ENCODE measurements at regions not wholly inside any gene's neighbourhood (a gene's known extent, or its start where the extent isn't known, plus 50 kb on each side); places are given as distances from the start of the nearest gene placed in this dataset.

DNA sequence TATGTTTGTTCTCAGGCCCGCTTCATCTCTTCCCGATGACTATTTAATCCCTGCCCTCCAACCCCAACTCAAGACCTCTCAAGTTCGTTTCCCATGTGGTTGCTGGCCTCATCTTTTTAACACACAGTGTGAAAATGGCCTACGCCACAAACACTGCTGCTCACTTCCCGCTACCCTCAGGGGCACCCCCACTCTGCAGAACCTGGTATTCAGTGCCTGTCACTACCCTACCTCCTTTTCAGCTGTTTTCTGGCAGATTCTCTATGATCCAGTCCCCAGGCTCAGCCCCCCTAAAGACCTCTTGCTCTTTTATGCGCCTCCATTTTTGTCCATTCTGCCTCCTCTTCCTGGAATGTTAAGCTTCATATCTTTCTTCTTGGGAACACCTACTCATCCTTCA is 152.6 kb upstream of the C1orf174 start:
- H3K36me3 ChIP-seq, result no peaks in the 10 kb centered on the region
- no peak overlapping the region for H3K27ac ChIP-seq
- H3K27me3 ChIP-seq (replicated peaks), result no peaks in the 10 kb centered on the region
- peaks cover 3% of the 10 kb centered on the region; the same call in 1 of the 2 replicates for H3K9me3 ChIP-seq (replicated peaks)
- H3K4me1 ChIP-seq (replicated peaks), result no peaks in the 10 kb centered on the region
- no peak for DNase-seq (ENCODE audit: low read depth in 1 of 2, low spot score in 2 of 2)
- no peak overlapping the region for H3K4me3 ChIP-seq

GRCh38 chr1:4053160-4053748 is 153.2 kb upstream of the C1orf174 start:
- no peak overlapping the region for H3K4me3 ChIP-seq
- no peak for DNase-seq (ENCODE audit: low read depth in 1 of 2, low spot score in 2 of 2)
- H3K27ac ChIP-seq, result no peak overlapping the region
- H3K4me1 ChIP-seq (replicated peaks), result no peaks in the 10 kb centered on the region
- peaks cover 3% of the 10 kb centered on the region; the same call in 1 of the 2 replicates for H3K9me3 ChIP-seq (replicated peaks)
- H3K27me3 ChIP-seq (replicated peaks), result no peaks in the 10 kb centered on the region
- H3K36me3 ChIP-seq, result no peaks in the 10 kb centered on the region

GRCh38 chr1:4053774-4054173 is 153.7 kb upstream of the C1orf174 start:
- H3K27me3 ChIP-seq (replicated peaks), result no peaks in the 10 kb centered on the region
- no peak for DNase-seq (ENCODE audit: low read depth in 1 of 2, low spot score in 2 of 2)
- peaks cover 3% of the 10 kb centered on the region; the same call in 1 of the 2 replicates for H3K9me3 ChIP-seq (replicated peaks)

DNA sequence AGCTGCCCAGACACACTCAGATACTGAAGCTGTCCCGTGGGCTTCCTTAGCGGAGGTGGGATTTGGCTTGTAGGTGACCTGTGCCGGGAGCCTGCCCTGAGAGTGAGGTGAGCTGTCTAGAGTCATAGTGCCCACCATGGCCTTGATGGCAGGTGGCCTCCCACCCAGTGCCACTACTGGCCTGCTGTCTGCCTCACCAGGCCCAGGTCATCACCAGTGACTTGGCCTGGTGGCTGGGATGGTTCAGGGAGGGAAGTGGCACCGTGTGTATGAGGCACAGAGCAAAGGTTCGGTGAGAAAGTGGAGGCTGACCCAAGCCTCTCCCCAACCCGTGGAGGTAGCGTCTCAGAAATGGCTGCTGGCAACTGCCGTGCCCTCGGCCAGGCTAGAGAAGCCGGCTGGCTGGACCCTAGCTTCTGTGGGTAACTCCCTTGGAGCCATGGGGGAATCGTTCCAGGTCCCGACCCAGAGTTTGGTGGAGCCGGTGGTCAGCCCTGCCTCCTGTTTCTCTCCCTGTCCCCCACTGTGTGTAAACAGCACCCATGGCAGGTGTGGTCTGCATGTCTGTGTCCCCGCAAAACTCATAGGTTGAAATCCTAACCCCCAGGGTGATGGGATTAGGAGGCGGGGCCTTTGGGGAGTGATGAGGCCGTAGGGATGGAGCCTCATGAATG is 155.4 kb upstream of the C1orf174 start:
- no peaks in the 10 kb centered on the region for H3K27me3 ChIP-seq (replicated peaks)
- H3K36me3 ChIP-seq, result no peaks in the 10 kb centered on the region
- H3K9me3 ChIP-seq (replicated peaks), result peaks cover 3% of the 10 kb centered on the region; the same call in 1 of the 2 replicates
- H3K4me3 ChIP-seq, result no peak overlapping the region
- no peak overlapping the region for H3K27ac ChIP-seq
- no peak for DNase-seq (ENCODE audit: low read depth in 1 of 2, low spot score in 2 of 2)
- no peaks in the 10 kb centered on the region for H3K4me1 ChIP-seq (replicated peaks)

More at GRCh38 chr1:4053774-4054173, 153.7 kb upstream of the C1orf174 start:
- no peaks in the 10 kb centered on the region for H3K4me1 ChIP-seq (replicated peaks)
- no peak overlapping the region for H3K4me3 ChIP-seq
- H3K27ac ChIP-seq, result no peak overlapping the region
- no peaks in the 10 kb centered on the region for H3K36me3 ChIP-seq

GRCh38 chr1:4056422-4056821 is 156.3 kb upstream of the C1orf174 start:
- Histone ChIP-seq H3K4me1 (replicated peaks) (no peaks in the 10 kb centered on the region), H3K36me3 (no peaks in the 10 kb centered on the region), H3K27ac (no peak overlapping the region), H3K27me3 (replicated peaks) (no peaks in the 10 kb centered on the region), H3K4me3 (no peak overlapping the region), H3K9me3 (replicated peaks) (peaks cover 3% of the 10 kb centered on the region; the same call in 1 of the 2 replicates)
- no peak for DNase-seq (ENCODE audit: low read depth in 1 of 2, low spot score in 2 of 2)

DNA sequence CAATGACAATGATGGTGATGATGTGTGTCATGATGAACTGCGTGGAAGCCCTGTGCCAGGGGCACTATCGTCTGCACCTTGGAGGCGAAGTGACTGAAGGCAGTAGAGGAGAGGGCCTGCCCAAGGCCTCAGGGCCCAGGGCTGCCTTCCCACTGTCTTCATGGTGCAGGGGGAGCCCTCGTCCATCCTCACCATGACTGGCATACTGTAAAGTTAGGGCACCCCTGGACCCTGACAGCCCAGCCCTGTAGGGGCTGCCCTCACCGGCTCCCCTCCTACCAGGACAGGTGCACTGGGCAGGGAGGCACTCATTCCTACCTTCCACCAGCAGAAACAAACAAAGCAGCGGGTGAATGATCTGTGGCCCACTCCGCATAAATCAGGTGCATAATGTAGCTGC is 156.9 kb upstream of the C1orf174 start:
- Histone ChIP-seq H3K4me1 (replicated peaks) (no peaks in the 10 kb centered on the region), H3K4me3 (no peak overlapping the region), H3K27ac (no peak overlapping the region), H3K9me3 (replicated peaks) (peaks cover 6% of the 10 kb centered on the region; the same call in 1 of the 2 replicates), H3K36me3 (no peaks in the 10 kb centered on the region), H3K27me3 (replicated peaks) (no peaks in the 10 kb centered on the region)
- DNase-seq (ENCODE audit: low read depth in 1 of 2, low spot score in 2 of 2), result no peak

DNA sequence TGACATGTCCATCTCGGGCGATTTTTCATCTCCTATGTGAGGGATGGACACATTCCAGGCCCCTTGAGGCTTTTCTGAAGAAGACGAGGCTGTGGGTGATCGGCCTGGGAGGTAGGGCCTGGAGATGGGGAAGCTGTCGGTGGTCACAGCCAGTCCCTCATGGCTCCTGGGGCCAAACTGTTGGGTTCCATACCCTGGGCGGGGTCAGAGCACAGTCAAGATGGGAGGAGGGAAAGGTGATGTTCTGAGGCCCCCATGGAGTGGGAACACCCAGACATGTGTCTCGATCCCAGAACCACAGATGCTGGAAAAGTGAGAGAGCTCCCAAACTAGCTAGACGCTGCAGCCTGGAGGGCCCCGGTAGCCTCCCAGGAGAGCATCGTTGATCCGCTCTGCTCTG is 157.5 kb upstream of the C1orf174 start:
- H3K27ac ChIP-seq, result no peak overlapping the region
- no peaks in the 10 kb centered on the region for H3K4me1 ChIP-seq (replicated peaks)
- H3K36me3 ChIP-seq, result no peaks in the 10 kb centered on the region
- no peak for DNase-seq (ENCODE audit: low read depth in 1 of 2, low spot score in 2 of 2)
- peaks cover 6% of the 10 kb centered on the region; the same call in 1 of the 2 replicates for H3K9me3 ChIP-seq (replicated peaks)
- no peak overlapping the region for H3K4me3 ChIP-seq
- no peaks in the 10 kb centered on the region for H3K27me3 ChIP-seq (replicated peaks)

- no peak for DNase-seq (ENCODE audit: low read depth in 1 of 2, low spot score in 2 of 2)
- Histone ChIP-seq H3K9me3 (replicated peaks) (peaks cover 6% of the 10 kb centered on the region; the same call in 1 of the 2 replicates), H3K4me3 (no peak overlapping the region), H3K4me1 (replicated peaks) (no peaks in the 10 kb centered on the region), H3K36me3 (no peaks in the 10 kb centered on the region), H3K27ac (no peak overlapping the region), H3K27me3 (replicated peaks) (no peaks in the 10 kb centered on the region)
Observed at GRCh38 chr1:4058122-4058521, 158.1 kb upstream of the C1orf174 start.

GRCh38 chr1:4058706-4059105 is 158.6 kb upstream of the C1orf174 start:
- DNase-seq (ENCODE audit: low read depth in 1 of 2, low spot score in 2 of 2), result no peak
- H3K9me3 ChIP-seq (replicated peaks), result peaks cover 6% of the 10 kb centered on the region; the same call in 1 of the 2 replicates

DNA sequence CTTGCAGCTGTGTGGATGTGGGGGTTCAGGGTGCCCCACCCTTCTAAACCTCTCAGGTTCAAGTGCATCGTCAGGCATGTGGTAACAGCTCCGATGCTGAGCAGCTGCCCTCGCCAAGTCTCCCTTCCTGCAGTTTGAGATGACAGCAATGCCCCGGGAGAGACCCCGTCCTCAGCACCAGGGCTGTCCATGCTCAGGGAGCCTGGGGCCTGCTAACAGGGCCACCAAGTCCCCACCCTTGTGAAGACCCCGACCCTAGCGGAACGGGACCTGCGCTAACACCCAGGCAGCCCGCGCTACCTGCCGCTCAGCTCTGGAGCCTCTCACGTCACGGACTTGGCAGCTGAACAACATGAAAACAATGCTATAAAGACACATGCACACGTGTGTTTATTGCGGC is 159.2 kb upstream of the C1orf174 start:
- H3K27ac ChIP-seq, result no peak overlapping the region
- no peak overlapping the region for H3K4me3 ChIP-seq
- peaks cover 6% of the 10 kb centered on the region; the same call in 1 of the 2 replicates for H3K9me3 ChIP-seq (replicated peaks)
- DNase-seq (ENCODE audit: low read depth in 1 of 2, low spot score in 2 of 2), result no peak
- no peaks in the 10 kb centered on the region for H3K27me3 ChIP-seq (replicated peaks)
- H3K36me3 ChIP-seq, result no peaks in the 10 kb centered on the region
- no peaks in the 10 kb centered on the region for H3K4me1 ChIP-seq (replicated peaks)

More at GRCh38 chr1:4058706-4059105, 158.6 kb upstream of the C1orf174 start:
- no peaks in the 10 kb centered on the region for H3K4me1 ChIP-seq (replicated peaks)
- no peaks in the 10 kb centered on the region for H3K27me3 ChIP-seq (replicated peaks)
- no peak overlapping the region for H3K27ac ChIP-seq
- no peaks in the 10 kb centered on the region for H3K36me3 ChIP-seq
- no peak overlapping the region for H3K4me3 ChIP-seq

GRCh38 chr1:4060850-4061249 is 160.8 kb upstream of the C1orf174 start:
- no peak overlapping the region for H3K4me3 ChIP-seq
- H3K27me3 ChIP-seq (replicated peaks), result no peaks in the 10 kb centered on the region
- no peak for DNase-seq (ENCODE audit: low read depth in 1 of 2, low spot score in 2 of 2)
- no peaks in the 10 kb centered on the region for H3K36me3 ChIP-seq
- no peaks in the 10 kb centered on the region for H3K4me1 ChIP-seq (replicated peaks)
- no peak overlapping the region for H3K27ac ChIP-seq
- peaks cover 3% of the 10 kb centered on the region; the same call in 1 of the 2 replicates for H3K9me3 ChIP-seq (replicated peaks)

DNA sequence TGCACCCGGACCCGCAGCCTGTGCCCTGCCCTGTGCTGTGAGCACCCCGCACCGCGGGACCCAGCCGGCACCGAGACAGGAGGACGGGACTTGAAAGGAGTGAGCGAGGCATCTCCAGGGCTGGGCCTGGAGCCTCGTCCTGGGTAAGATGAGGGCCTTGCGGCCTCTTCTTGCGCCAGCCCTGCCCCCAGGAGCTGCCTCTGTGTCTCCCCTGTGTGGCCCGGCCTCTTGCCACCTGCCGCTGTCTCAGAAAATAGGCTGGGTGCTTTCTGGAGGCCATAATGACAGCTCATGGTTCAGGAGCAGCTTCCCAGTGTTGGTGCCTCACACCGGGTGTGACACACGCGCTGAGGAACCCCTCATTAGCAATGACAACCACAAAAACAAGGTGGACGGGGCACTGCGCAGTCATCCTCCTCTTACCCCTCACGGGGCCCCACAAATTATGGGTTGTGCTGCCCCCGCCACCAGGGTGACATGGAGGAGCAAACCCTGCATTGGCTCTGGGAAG is 161.5 kb upstream of the C1orf174 start:
- Histone ChIP-seq H3K27me3 (replicated peaks) (no peaks in the 10 kb centered on the region), H3K4me1 (replicated peaks) (no peaks in the 10 kb centered on the region), H3K9me3 (replicated peaks) (peaks cover 3% of the 10 kb centered on the region; the same call in 1 of the 2 replicates), H3K27ac (no peak overlapping the region), H3K36me3 (no peaks in the 10 kb centered on the region), H3K4me3 (no peak overlapping the region)
- no peak for DNase-seq (ENCODE audit: low read depth in 1 of 2, low spot score in 2 of 2)

DNA sequence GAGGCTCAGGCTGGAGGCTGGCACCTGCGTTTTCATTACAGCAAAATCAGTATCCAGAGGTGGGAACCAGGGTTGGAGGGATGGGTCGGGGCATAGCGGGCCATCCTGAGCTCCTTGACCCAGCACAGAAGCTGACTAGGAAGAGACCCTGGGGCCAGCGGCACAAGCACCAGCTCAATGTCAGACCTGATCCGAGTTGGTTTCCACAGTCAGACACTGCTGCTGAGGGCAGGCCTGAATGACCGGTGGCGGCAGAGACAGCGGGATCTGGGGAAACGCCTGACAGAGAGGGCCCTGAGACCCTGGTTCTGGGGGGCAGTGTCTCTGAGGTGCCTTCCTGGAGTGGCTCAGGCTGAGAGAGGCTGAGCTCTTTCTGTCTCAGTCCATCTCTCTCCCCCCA is 162.0 kb upstream of the C1orf174 start:
- Histone ChIP-seq H3K36me3 (no peaks in the 10 kb centered on the region), H3K9me3 (replicated peaks) (0 out of 2 replicates have a peak, but pooled peaks cover 3% of the 10 kb centered on the region), H3K4me3 (no peak overlapping the region), H3K4me1 (replicated peaks) (no peaks in the 10 kb centered on the region), H3K27ac (no peak overlapping the region), H3K27me3 (replicated peaks) (no peaks in the 10 kb centered on the region)
- no peak for DNase-seq (ENCODE audit: low read depth in 1 of 2, low spot score in 2 of 2)

GRCh38 chr1:4062560-4062959 is 162.5 kb upstream of the C1orf174 start:
- no peak for DNase-seq (ENCODE audit: low read depth in 1 of 2, low spot score in 2 of 2)
- Histone ChIP-seq H3K4me3 (no peak overlapping the region), H3K9me3 (replicated peaks) (0 out of 2 replicates have a peak, but pooled peaks cover 3% of the 10 kb centered on the region), H3K4me1 (replicated peaks) (no peaks in the 10 kb centered on the region), H3K36me3 (no peaks in the 10 kb centered on the region), H3K27ac (no peak overlapping the region), H3K27me3 (replicated peaks) (no peaks in the 10 kb centered on the region)
